HG03135 (cell line): ENCODE measurements at regions not wholly inside any gene's neighbourhood (a gene's known extent, or its start where the extent isn't known, plus 50 kb on each side); places are given as distances from the start of the nearest gene placed in this dataset.

Experiments
- ATAC-seq: cut with Tn5 transposase; IDR thresholded peaks from one replicate; pipeline ENCODE4 v1.9.1; 2021; ENCODE audit warnings: mild to moderate bottlenecking, moderate library complexity; ENCODE audit not compliant: unreplicated experiment

DNA sequence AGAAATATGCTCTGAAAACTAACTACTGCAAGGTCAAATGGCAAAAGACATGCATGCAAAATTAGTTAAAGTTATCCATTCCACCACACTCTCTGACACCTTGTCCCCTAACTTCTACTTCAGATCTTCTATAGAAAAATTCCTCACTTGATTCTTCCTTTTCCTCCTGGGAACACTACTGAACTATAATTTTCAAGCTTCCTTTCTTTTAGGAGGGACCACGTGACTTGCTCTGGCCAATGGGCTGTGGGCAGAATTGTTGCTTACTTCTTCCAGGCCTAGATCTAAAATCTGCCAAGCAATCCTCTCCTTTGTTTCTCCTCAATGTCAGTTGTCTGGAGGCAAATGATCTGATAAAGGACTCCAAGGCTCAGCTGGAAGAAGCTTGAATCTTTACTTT lies 441.0 kb downstream of the CDK5RAP2 start:
- ATAC-seq: no peak

DNA sequence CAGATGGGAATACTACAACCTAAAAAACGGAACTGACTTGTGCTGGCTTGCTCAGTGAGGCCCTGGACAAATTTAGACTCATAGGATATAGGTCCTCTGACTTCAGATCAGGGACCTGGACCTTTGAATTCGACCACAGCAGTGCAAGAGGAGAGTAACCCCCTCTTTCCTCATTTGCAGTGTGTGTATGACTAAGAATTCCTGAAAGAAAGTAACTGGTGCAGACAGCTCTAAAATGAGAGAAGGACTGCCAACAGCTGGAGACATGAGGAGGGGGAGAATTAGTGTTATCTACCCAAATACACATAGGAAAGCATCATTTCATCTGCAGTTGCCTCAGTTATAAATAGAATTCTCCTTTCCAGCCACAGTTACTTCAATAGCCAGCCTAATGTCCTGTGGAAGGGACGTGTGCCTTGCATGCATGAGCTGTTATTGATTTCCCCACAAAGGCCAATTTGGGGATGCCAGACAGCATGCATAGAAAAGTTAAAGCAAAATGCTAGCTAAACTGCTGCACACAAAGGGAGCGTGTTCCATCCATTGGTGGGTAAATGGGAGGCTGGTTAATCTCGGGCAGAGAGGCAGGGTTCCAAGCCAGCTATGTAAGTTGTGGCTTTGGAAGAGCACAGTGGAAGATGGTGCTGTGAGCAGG lies 442.7 kb downstream of the CDK5RAP2 start:
- no peak for ATAC-seq

DNA sequence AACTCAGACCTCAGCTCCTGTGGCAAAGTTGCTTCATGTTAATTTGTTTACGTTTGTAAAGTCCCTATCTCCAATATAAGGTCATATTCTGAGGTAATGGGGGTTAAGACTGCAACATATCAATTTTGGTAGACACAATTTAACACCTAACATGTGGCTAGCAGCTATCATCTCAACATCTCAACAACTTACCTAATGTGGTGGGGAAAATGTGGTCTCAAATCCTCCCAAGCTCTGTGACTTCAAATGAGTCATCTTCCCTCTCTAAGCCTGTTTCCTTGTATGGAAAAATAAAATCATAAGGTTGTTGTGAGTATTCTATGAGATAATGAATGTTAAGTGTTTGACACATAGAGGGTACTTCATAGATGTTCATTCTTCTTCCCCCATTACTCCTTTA lies 443.3 kb downstream of the CDK5RAP2 start:
- ATAC-seq: no peak

DNA sequence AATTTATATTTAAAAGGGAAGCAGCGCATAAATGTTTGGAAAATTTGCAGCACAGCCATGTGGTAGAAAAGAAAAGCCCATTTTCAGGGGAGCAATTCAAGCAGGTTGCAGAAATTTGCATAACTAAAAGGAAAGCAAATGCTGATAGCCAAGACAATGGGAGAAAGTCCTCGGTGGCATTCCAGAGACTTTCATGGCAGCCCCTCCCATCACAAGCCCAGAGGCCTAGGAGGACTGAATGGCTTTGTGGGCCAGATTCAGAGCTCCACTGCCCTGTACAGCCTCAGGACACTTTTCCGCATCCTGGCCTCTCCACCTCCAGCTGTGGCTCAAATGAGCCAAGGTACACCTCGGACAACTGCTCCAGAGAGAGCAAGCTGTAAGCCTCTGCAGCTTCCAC lies 462.9 kb downstream of the CDK5RAP2 start:
- ATAC-seq: no peak

DNA sequence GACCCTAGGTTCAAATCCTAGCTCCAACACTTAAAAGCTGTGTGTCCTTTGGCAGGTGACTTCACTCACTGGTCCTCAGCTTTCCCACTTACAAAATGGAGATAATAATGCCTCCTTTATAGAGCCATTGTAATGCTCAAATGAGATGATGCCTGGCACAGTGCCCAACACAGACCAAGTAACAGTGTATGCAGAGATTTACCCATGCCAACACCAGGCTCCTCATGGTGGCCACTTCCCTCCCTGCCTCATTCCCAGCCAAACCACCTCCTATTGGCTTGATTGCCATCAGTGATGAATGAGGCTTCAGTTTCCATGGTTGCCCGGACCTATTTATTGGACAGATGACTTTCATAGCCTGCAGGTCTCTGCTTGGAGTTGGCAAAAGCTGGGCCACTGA lies 469.4 kb downstream of the CDK5RAP2 start:
- ATAC-seq: no peak

DNA sequence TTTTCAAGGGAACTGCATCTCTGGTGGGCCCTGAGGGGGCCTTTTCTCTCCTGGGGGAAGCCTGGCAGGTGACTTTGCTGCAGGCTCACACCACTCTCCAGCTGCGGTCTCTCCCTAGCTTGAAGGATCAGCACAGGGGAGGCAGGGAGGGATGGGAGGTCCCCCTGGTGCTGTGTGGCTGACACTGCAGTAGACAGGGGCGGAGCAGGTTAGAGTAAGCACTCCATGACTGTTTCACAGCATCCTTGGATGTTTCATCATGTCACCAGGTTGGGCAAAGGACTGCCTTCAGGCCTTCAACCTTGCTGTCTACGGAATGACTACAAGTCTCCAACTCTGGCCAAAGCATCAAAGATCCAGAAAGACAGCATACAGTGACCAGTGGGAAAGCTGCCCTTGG lies 470.7 kb downstream of the CDK5RAP2 start:
- ATAC-seq: no peak

DNA sequence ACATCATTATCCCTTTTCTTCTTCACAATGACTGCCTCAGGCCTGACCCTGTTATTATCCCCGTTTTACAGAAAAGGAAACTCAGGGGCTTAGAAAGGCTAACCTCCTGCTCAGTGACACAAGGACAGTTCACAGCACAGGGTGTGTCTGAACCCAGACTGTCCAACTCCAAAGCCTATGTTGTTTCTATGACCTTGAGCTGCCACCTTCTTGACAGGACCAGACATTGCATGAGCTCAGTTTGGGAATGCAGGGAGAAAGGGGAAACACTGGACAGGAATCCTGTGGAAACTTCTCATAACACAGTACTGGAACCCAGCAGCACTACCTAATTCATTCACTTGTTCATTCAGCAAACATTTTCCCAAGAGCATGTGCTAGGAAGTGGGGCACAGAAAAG lies 472.8 kb downstream of the CDK5RAP2 start:
- no peak for ATAC-seq

DNA sequence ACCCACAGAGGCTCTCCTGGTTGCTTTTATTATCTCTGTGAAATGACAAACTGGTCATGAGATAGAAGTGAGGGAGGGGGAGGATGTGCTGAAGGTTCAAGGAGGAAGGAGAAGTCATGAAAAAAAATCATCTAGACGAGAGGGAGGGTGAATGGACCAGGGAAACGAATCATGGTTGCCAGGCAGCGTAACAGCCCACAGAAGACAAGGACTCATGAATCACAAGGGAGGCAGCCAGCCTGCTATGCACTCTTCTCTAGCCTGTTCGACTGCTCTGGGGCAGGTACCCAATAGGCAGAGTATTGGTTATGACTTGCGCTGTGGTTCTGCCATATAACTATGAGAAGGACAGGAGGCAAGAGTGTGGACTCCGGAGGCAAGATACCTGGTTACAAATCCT lies 475.2 kb downstream of the CDK5RAP2 start:
- no peak for ATAC-seq

DNA sequence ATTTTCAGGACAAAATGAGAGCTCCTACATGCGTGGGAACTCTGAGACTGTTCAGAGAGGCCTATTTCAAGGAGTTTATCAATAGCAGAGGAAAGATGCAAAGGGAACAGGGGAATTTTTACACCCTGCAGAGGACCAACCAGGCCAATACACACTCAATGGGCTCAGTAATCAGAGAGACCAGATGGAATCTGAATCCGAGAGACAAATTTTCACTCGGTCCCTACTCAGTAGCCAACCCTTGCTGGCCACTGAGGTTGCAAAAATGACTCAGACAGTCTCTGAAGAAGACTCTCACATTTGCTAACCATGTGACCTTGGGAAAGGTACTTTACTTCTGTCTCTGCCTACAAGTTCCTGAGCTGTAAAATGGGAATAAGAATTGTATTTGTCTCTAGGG lies 479.4 kb downstream of the CDK5RAP2 start:
- no peak for ATAC-seq

DNA sequence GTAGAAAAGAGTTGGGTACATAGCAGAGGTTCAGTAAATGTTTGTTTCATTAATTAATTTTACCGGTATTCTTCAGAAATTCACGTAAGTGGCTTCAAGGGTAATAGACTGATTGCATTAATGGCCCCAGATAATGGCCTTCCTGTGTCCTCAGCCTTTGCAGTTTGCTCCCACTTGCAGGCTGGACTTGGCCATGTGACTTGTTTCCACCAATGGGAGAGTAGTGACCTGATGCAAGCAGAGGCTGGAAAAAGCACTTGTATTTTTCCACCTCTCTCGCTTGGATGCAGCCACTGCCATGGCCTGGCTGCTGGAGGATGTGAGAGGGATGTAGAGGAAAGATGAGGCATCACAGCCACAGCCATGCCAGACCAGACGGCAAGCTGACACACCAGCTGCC lies 480.9 kb downstream of the CDK5RAP2 start:
- ATAC-seq: no peak

DNA sequence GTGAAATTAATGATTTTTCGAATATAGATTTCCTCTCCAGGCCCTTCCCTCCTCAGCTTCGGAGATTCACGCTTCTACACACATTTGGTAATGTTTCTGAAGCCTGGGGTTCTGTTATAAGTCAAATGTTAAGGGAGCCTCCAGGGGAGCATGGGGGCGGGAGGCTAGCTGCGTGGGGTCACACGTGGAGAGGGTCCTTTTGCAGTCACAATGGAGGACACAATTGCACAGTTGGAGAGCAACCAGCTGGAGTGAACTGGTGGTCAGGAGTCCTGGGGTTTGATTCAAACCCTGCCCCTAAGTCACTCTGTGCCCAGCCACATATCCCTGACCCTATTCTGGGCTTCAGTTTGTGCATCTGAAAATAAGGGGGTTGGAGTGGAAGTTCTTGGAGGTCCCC lies 481.4 kb downstream of the CDK5RAP2 start:
- ATAC-seq: no peak

DNA sequence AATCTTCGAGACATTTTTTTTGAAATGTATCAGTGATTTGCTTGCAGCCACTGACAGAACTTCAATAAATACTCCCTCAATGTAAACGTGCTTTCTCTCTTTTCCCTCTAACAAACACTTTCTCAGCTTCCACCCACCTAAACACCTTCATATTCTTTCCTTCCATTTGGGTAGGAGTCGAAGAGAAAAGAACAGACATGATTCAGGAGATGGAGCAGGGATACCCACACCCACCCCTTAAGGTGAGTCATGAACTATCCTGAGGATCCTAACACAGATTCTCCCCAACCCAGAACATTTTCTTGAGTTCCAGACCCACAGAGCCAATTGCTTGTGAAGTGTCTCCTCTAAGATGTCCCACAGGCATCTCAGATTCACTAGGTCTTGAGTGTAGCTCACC lies 488.8 kb downstream of the CDK5RAP2 start:
- no peak for ATAC-seq

DNA sequence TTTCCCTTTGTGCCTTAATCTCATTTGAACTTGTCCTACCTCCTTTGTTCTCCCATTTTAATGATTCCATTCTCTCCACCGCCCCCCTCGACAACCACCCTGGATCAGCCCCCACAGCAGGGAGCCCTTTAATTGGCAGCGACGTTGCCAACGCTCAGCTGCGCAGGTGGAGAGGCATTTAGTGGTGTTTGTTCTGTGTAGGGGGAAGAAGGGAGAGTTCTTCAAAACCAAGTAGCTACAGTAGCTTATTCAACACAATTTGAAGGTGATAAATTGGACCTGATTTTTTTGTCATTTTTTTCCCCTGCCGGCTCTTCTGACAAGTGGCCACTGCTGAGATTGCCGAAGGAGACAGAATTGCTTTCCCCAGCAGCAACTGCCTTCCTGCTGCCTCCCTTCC lies 499.1 kb downstream of the CDK5RAP2 start:
- no peak for ATAC-seq

DNA sequence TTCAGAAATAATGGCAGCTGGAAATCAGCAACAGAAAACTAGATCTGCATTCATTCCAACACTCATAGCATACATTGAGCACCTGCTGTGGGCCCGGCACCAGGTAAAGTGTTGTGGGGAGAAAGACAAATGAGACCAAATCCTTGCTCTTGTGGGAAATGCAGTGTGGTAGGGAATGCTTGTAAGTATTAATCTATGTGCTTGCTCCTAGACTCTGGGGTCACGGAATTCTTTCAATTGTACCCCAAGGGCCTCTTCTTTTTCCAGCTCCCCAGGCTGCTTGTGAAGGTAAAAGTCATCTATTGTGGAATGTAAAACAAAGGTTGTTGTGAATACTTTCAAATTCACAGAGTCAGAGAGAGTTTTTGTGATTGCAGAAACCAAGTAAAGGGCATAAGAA lies 501.9 kb downstream of the CDK5RAP2 start:
- no peak for ATAC-seq

DNA sequence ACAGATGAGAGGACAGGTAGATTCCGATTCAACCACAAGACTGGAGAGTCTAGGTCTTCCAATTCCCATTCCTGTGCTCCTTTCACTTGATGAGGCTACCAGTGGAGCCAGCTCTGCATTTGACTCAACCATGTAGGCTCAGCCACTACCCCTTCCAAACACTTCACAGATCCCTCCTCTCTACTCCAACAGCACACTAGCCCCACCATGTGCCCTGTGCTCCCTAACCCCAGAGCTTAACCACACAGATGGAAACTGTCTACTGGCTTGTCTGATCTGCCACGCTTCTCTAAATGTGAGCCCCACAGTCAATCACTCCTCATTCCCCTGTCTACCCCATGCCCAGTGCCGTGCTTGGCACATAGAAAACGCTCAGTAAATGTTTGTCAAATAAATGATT lies 508.2 kb downstream of the CDK5RAP2 start:
- ATAC-seq: no peak

DNA sequence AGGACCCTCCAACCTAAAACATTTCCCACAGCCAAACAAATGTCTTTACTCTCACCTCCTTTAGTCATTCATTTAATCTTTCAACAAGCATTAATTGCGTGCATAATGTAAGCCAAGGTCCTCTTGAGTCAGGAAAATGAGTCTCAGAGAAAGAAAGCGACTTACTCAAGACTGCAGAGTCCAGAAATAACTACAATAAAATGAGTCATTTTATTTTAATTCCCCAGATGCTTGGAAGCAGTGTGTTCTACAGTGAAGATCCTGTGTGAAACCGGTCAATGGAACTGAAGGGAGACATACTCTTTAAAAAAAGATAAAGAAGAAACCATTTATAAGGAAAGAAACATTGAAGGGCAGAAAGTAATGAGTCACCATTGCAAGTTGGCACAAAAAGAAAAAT lies 513.7 kb downstream of the CDK5RAP2 start:
- ATAC-seq: no peak

DNA sequence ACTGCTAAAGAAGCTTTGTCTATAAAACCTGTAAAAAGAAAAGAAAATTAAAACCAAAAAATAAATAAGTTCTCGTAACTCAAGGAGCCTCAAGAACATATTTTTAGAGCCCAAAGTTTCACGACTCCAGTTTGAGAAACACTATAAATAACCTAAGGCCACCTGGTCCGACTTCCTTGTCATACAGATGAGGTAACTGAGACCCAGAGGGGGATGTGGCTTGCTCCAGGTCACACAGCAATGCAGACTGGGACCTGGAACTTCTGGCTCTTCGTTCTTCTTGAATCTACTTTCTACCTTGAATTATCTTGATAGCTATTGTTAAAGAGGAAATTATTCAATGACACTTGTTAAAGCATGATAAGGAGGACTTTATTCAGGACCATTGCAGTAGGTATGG lies 514.8 kb downstream of the CDK5RAP2 start:
- no peak for ATAC-seq

DNA sequence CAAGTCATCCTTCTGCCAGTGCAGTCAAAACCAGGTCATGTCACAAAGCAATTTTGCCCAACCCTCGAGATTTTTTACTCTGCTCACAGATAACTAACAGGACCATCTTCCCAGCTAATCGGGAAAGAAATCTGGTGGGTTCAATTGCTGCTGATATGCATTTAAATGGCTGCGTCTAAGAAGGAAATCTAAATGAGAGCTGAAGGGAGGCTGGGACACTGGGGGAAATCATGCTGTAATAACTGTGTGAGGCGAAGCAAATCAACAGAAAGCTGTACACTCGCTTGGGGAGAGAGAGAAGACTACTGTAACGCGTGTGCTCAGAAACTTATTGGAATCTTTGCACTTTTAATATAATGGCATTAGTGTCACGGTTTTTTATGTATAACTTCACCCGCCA lies 535.0 kb downstream of the CDK5RAP2 start:
- no peak for ATAC-seq

DNA sequence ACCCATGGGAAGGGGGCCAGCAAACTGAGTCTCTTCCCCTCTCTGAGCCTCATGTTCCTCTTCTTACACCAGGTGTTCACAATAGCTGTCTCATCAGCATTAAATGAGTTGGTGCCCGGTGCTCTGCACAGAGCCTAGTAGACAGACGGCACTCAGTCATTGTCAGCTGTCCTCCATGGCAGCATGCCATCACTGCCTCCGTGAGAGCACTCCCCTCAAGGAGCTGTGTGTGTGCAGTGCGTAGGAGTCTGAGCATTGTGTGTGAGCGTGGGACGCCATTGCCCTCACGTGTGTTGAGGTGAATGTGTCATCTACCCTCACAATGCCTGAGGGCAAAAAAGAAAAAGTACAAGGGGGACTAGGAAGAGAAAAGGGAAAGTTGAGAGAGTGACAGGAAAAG lies 536.5 kb downstream of the CDK5RAP2 start:
- no peak for ATAC-seq

DNA sequence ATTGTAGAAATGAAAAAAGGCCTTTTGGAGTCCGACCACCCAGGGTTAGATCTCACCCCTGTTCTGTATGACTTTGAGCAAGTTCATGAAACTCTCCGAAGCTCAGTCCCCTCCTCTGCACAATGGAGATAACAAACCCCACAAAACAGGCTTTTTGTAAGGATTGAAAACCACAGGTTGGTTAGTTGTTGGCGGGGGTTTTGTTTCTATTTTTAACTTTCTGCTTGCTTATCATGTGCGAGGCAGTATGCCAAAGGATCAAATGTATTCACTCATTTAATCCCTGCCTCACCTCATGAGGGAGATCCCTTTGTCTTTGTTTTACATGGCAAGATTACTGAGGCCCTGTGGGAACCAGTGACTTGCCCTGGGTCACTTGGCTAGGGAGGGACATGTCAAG lies 539.1 kb downstream of the CDK5RAP2 start:
- no peak for ATAC-seq

DNA sequence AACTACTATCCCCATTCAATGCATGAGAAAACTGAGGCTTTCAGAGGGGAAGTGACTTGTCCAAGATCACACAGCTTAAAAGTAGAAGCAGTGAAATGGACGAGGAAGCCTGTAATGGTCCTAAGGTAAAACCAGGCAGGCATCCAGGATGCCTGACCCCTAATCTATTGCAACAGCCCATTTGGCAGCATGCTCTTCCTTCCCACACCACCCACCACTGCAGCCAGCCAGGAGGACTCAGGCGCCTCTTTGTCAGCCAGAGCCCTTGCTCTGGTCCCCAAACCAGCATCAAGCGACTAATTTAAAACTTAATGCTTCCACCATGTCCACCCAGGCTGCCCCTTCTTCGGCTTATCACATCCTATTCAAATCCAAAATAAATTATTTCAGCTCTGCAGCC lies 541.6 kb downstream of the CDK5RAP2 start:
- no peak for ATAC-seq

DNA sequence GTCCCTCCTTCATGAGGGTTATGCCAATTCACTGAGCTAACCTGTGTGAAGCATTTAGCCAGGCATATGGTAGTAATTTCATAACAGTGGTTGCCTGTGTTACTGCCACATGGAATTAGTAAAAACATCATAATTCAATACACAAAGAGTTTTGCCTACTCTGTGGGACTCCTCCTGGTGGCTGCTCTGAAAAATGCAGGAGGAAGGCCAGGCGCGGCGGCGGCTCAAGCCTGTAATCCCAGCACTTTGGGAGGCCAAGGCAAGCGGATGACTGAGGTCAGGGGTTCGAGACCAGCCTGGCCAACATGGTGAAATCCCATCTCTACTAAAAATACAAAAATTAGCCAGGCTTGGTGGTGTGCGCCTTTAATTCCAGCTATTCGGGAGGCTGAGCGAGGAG lies 547.3 kb downstream of the CDK5RAP2 start:
- ATAC-seq: no peak

DNA sequence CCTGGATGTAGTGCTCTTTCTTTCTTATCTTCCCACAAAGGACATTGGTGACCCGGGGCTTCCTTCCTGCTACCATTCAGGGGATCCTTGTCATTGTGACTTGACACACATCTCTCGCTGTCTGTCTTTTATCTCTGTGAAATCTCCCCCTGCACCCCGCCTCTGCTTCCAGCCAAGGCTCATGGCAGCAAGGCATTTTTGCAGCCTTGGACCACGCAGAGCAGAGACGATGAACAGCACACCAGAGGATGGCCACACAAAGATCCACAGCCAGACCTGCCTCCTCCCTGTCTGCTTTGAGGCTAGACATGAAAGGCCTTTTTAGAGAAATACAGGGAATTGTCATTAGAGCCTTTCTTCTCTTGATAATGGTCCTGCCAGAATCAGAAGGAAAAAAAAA lies 549.1 kb downstream of the CDK5RAP2 start:
- ATAC-seq: no peak

DNA sequence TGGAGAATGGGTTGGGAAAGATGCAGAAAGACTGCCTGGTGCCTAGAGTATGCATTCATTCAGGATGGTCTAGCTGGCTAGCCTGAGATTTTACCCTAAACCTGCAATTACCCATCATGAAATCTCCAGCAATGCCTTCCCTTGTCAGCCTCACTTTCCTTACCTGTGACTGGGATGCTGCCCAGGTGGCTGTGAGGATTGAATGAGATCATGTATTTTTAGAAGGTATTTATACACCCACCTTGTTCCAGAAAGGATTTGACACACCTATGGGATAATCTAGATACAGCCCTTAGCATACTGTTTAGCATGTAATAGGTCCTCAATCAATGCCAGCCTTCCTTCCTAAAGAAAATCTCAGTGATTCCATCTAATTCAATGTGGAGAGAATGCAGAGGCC lies 561.4 kb downstream of the CDK5RAP2 start:
- ATAC-seq: no peak
